Neural cell (in vitro differentiated cells): ENCODE measurements at regions not wholly inside any gene's neighbourhood (a gene's known extent, or its start where the extent isn't known, plus 50 kb on each side); places are given as distances from the start of the nearest gene placed in this dataset.
"Not testable (repeated sequence)": the region's sequence is repeated elsewhere in the genome, so short reads cannot be mapped to it uniquely, and the experiment has no call there.

Source experiments
- TAF1 ChIP-seq: IDR thresholded peaks from 2 replicates; pipeline ENCODE4 v1.6.1; 2012; ENCODE audit warnings: low read depth
- TF ChIP-seq, protein P1 (sequence below): fragments of 450-650 bp; IDR thresholded peaks from 2 replicates; pipeline ENCODE4 v1.5.1; 2014; ENCODE audit warnings: antibody characterized with exemption, mild to moderate bottlenecking, moderate library complexity; ENCODE audit not compliant: poor library complexity, severe bottlenecking

DNA sequence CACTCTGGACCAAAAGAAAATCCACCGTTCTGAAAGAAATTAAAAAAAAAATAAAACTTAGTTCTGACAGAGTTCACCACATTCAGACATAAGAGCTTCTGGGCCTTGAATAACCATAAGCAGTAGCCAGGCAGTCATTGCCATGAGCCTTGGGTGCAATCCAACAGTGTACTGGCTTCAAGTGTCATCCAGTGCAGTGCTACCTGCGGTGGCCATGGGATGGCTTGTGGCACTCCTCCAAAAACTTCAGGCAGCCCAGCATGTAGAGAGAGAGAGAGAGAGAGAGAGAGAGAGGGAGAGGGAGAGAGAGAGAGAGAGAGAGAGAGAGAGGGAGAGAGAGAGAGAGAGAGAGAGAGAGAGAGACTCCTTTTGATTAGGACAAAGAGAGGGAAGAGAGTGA is 208.5 kb downstream of the SPIN4 start:
- TF ChIP-seq, protein P1, sequence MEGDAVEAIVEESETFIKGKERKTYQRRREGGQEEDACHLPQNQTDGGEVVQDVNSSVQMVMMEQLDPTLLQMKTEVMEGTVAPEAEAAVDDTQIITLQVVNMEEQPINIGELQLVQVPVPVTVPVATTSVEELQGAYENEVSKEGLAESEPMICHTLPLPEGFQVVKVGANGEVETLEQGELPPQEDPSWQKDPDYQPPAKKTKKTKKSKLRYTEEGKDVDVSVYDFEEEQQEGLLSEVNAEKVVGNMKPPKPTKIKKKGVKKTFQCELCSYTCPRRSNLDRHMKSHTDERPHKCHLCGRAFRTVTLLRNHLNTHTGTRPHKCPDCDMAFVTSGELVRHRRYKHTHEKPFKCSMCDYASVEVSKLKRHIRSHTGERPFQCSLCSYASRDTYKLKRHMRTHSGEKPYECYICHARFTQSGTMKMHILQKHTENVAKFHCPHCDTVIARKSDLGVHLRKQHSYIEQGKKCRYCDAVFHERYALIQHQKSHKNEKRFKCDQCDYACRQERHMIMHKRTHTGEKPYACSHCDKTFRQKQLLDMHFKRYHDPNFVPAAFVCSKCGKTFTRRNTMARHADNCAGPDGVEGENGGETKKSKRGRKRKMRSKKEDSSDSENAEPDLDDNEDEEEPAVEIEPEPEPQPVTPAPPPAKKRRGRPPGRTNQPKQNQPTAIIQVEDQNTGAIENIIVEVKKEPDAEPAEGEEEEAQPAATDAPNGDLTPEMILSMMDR, result not testable (repeated sequence)
- not testable (repeated sequence) for TF ChIP-seq TAF1
